SIG-M5 treated with dmso at 0.1 percent for 504 hours (cell line): ENCODE measurements at regions not wholly inside any gene's neighbourhood (a gene's known extent, or its start where the extent isn't known, plus 50 kb on each side); places are given as distances from the start of the nearest gene placed in this dataset.
A peak's percentile ranks its signal among the peaks of the same experiment; 100 is the strongest.
"Not testable (repeated sequence)": the region's sequence is repeated elsewhere in the genome, so short reads cannot be mapped to it uniquely, and the experiment has no call there.

Source experiments
- DNase-seq: peaks from one replicate; lab custom pipeline; 2025; ENCODE audit not compliant: unreplicated experiment; lab: John Stamatoyannopoulos, UW

- peak; percentile 14 for DNase-seq
Measured at GRCh38 chr5:79924936-79925893, 65.8 kb downstream of the MTX3 start.

- no peak for DNase-seq
Measured at GRCh38 chr5:79923431-79923830, 67.6 kb downstream of the MTX3 start.

GRCh38 chr5:79922626-79923025, 68.4 kb downstream of the MTX3 start:
- DNase-seq = no peak

GRCh38 chr5:79907452-79907851, 83.6 kb downstream of the MTX3 start:
- DNase-seq = not testable (repeated sequence)

GRCh38 chr5:79902571-79902970, 88.5 kb downstream of the MTX3 start:
- not testable (repeated sequence) for DNase-seq

- no peak for DNase-seq
Measured at GRCh38 chr5:79901631-79902030, 89.4 kb downstream of the MTX3 start.

GRCh38 chr5:79898611-79899010, 92.5 kb downstream of the MTX3 start:
- no peak for DNase-seq

- DNase-seq = no peak
Measured at GRCh38 chr5:79893976-79894375, 97.1 kb downstream of the MTX3 start.

- DNase-seq = no peak
Measured at GRCh38 chr5:79893485-79893884, 97.6 kb downstream of the MTX3 start.

GRCh38 chr5:79890930-79891249, 100.2 kb downstream of the MTX3 start:
- DNase-seq = no peak

GRCh38 chr5:79890119-79890929, 100.7 kb downstream of the MTX3 start:
- no peak for DNase-seq

GRCh38 chr5:79888643-79889042, 102.4 kb downstream of the MTX3 start:
- DNase-seq = no peak

GRCh38 chr5:79886925-79887655, 104.0 kb downstream of the MTX3 start:
- no peak for DNase-seq

GRCh38 chr5:79886456-79886855, 104.6 kb downstream of the MTX3 start:
- DNase-seq = no peak

- DNase-seq = not testable (repeated sequence)
Measured at GRCh38 chr5:79879880-79880279, 111.2 kb downstream of the MTX3 start.

- DNase-seq = peak; percentile 11
Measured at GRCh38 chr5:79878721-79879336, 112.2 kb downstream of the MTX3 start.

GRCh38 chr5:79878136-79878679, 112.9 kb downstream of the MTX3 start:
- DNase-seq = no peak

- DNase-seq = no peak
Measured at GRCh38 chr5:79876456-79876855, 114.6 kb downstream of the MTX3 start.

- no peak for DNase-seq
Measured at GRCh38 chr5:79875230-79875629, 115.8 kb downstream of the MTX3 start.

GRCh38 chr5:79873187-79873586, 117.9 kb downstream of the MTX3 start:
- DNase-seq = no peak

GRCh38 chr5:79872291-79872690, 118.8 kb downstream of the MTX3 start:
- no peak for DNase-seq
